Activated CD4-positive, alpha-beta T cell treated with anti-CD3 and anti-CD28 coated beads, Interleukin-2, Interleukin-6, amounts not matched to agents 100 ng/mL and 50 ng/mL, durations not matched to agents 16 hours and 8 hours (primary cell): ENCODE measurements at regions not wholly inside any gene's neighbourhood (a gene's known extent, or its start where the extent isn't known, plus 50 kb on each side); places are given as distances from the start of the nearest gene placed in this dataset.
"Not testable (repeated sequence)": the region's sequence is repeated elsewhere in the genome, so short reads cannot be mapped to it uniquely, and the experiment has no call there.

Source experiments
- DNase-seq: peaks from one replicate; pipeline ENCODE4 v3.0.0-alpha.2; 2020

DNA sequence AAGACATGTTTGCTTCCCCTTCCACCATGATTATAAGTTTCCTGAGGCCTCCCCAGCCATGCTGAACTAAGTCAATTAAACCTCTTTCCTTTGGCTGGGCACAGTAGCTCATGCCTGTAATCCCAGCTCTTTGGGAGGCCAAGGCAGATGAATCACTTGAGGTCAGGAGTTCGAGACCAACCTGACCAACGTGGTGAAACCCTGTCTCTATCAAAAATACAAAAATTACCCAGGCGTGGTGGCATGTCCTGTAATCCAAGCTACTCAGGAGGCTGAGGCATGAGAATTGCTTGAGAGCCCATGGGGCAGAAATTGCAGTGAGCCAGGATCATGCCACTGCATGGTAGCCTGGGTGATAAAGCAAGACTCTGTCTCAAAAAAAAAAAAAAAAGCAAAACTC is 130.2 kb upstream of the CDKN3 start:
- not testable (repeated sequence) for DNase-seq

DNA sequence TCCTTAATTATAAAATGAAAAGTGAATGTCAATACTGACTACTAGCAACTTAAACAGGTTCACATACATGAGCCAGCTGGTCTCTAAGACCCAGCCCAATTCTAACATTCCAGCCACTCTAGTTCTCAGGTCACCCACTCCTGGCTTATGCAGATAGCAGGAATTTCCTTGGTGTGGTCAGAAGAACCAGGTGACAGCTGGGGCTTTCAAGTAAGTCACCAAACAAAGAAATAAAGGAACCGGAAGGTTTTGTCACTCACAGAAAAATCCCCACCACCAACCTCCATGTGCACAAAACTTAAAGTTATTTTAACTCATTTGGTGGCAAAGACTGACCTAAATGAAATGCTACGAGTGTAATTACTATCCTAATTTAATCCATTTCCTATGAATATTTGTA is 129.6 kb upstream of the CDKN3 start:
- no peak for DNase-seq

DNA sequence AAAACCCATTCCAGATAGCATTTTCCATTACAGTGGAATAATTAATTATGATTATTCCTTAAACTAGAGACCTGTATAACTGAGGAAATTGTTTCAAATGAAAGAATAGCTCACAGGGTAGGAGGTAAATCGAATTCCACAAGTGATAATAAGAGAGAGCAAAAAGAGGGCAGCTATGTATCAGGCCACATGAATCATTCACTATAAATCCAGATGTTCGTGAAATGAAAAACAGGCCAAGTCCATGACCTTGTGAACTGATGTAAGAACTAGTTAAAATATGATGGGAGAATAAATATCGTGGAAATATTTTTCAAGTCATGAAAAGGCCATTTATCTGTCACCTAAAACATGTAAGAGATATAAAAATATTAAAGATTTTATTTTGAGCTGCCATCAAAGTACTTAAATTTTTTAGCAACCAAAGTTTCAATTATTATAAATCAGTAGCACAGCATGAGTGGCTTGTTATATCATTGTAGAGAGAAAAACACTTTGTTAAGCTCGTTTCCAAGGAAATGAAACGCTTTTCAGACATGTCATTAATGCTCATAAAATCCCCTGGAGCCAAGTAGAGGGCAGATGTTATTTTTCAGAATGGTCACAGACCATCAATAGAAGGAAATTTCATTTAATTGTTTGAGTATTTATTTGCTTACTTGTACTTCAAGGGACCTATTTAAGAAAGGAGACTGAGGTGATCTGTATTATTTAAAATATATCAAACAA is 120.6 kb upstream of the CDKN3 start:
- DNase-seq: no peak

DNA sequence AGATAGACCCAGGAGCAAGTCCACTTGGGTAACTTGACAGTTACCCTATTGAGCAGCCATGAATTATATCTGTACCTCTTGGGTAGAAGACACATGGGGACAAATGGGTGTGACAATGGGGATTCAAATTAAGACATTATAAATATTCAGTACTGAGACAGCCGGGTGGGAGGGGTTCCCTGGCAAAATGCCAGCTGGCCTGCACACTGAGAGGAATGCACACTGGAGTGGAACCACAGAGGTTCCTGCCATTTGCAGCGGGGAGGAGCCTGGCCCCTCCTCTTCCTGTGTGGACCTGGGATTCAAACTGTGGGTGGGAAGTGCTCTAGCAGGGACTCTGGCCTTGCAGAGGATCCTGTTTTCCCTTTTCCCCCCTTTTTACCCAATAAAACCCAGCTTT is 118.7 kb upstream of the CDKN3 start:
- DNase-seq: no peak

DNA sequence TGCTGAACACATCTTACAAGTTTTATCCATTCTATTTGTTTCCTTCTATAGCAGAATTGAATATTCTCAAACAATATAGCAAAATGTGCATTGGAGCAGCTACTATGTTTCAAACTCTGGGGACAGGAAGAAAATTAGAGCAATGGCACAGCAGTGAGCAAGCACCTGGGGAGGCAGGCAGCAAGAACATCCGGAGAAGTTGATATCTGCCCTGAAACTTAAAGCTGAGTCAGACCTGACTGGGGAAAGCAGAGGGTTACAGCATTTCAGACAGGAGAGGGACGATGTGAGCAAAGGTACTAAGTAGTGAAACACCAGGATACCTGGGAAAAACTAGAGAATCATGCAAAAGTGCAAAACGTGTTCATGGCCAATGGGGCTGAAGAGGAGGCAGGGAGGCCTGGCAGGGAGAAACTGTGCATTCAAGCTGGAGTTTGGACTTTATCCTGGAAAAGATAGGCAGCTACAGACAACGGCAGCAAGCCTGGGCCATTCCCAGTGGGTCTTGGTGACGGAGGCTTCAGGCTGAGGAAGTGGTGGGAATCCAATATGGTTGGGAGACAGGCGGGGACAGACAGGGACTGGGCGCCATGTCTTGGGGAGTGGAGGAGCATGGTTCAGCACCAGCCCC is 118.0 kb upstream of the CDKN3 start:
- DNase-seq: no peak

DNA sequence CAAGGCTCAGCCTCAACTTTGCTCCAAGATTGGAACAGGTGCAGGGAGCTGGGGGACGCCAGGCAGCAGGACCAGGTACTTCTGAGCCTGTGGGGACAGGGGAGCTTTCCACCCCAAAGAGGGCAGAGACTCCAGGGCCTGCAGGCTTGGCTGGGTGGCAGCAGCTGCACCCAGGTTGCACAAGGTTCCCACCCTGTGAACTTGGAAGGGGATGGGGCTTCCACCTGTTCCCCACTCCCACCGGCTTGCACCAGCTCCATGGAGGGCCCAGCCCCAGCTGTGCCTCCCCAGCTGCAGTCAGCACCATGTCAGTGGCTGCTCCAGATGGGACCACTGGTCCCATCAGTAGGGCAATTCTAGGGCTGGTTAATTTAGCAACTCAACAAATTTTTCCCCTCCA is 114.0 kb upstream of the CDKN3 start:
- no peak for DNase-seq

DNA sequence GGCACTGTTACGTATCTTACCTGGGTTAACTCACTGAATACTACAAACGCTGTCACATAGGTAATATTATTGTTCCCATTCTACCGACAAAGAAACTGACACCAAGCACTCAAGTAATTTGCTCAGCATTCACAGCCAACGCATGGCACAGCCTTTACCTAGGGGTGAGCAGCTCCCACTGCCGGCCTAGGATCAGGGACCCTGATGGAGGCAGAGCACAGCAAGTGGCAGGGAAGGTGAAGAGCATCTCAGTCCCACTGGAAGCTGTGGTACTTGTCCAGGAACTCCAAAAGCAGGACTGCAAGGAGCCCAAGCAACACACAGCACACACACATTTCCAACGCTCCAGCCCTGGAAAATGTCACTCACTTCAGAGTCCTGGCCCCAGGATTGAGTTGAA is 111.8 kb upstream of the CDKN3 start:
- no peak for DNase-seq

DNA sequence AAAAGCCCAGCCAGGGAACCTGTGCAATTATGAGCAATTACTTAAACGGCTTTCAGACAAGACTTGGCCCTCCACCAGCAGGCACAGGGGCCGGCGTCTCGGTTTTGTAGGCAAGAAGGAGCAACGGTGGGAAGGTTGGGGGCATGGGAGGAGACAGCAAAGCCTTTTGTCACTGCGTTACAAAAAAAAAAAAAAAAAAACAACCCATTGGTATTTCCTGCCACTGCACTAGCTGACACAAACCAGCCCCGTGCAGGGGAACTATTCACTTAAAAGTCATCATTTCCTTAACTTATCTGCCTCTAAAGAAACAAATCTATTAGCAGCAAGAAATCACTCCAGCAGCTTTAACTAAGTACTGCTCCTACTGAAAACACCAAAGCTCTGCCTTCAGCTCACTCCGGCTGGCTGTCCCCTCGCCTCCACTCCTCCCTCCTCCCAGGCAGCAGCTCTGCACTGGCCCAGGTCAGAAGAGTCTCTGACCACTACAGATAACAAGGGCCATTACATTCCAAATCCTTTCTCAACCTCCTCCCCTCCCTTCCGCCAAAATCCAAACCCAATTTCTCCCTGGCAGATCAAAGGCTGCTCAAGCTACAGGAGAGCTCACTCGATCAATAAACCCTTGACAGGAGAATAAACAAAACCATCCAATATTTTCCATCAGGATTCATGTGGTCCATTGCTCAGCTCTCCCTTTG is 105.2 kb upstream of the CDKN3 start:
- no peak for DNase-seq

DNA sequence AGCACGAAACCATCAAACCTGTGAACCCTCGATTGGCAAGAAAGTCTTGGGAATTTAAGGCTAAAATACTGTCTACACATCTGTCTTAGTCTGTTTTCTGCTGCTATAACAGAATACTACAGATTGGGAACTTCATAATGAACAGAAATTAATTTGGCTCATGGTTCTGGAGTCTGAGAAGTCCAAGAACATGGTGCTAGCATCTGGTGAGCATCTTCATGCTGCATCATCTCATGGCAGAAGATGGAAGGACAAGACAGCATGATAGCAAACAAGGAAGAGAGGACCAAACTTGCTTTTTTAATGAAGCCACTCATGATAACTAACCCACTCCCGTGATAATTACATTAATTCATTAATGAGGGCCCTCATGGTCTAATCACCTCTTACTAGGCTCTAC is 102.0 kb upstream of the CDKN3 start:
- no peak for DNase-seq

DNA sequence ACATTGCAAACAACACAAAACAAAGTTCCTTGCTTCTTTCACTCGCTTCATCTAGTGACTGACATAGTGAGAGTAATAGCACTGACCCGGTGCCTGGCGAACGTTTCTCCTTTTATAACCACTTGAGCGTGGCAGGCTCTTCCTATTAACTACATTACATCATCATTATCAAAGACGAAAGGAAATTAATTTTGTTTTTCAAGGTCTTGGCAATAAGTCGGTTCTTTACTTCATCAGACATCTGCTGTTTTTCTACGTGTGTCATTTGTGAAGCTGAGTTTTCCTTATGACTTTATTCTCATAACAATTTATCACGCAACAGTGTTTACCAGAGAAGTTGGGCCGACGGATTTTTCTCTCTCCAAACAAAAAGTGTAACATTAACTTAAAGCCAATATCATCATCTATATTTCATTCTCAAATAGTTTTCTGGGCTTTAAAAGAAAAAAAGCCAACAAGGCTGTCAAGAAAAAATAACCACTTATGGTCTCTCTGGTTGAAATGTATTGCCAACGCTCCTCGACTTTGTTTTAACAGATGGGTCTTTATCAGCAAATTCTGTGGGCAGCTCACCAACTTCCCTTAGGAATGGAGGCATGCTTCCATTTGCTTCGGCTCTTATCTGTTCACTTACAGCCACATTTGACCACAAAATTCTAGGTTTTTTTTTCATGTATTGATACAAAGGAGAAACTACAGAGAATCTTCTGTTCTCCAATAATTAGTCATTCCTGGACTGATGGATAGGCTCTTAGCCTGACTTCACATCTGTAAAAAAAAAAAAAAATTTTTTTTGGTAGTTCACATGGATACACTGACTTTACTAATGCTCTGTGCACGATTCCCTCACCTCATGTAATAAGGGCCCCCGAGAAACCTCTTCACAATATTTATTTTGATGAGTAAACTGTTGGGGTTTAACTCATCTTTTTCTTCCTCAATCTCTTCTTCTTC is 97.1 kb upstream of the CDKN3 start:
- DNase-seq: no peak

DNA sequence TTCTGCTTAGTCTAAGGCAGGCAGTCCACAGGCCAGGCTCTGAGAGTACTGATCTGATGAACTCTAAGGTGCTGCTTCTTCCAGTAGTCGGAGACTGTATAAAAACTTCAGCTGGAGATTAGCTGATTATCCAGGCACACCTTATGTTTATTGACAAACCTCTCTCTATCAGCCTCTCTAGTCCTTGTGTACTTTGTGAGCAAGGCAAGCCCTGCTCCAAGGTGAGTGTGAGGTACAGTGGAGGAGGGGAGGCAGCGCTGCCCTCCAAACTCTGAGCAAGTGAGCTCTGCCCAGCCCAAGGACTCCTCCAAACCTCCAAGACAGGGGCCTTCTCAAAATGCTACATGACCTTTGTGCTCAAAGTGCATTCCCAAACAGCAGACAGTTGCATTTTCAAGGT is 95.9 kb upstream of the CDKN3 start:
- no peak for DNase-seq

DNA sequence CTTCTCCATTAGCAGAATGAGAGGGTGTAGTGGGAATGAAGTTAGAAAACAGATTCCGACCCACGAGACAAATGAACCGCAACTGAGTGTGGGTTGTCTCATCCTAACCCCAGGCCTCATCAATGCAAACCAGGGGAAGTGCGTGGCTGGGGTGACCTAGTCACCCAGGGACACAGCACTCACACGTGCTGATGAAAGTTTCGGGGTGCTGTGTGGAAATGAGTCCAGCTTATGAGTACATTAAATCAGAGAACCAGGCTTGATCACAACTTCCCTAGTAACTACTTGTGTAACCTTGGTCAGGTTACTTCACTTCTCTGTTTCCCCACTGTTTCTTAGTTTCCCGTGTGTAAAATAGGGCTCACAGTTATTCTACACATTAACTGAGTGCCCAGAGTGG is 95.4 kb upstream of the CDKN3 start:
- no peak for DNase-seq

DNA sequence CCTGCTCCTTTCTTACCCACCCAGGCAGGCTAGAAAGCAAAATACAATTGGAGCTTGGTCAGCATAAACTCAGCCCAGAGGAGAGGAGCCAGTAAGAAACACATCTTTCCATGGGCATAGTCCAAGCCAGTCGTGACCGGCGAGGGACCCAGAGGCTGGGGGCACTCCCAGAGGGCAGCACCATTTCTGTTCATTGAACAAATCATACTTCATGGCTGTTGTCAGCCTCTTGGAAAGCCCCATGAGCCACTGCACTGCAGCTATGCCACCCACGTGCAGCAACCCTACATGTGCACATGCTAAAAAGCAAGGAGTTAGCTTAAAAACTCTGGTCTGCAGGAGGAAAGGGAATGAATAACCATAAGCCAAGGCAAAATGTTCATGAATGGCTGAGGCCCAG is 90.0 kb upstream of the CDKN3 start:
- DNase-seq: no peak

DNA sequence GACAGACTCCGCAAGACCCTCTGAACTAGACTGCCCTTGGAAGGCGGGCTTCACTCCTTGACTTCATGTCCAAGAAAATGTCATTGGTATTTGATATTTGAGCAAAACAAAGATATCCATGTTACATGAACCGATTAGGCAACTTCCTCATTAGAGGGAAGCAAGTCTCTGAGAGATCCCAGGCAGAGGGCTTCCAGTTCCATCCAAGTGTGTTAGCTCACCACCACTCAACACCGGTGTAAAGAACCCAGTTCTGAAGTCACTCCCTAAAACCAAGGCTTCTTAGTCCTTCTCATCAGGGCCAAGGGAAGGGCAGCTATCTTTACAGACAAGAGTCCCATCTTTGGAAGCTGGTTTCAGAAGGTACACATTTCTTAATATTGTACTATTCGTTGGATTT is 87.2 kb upstream of the CDKN3 start:
- DNase-seq: no peak

DNA sequence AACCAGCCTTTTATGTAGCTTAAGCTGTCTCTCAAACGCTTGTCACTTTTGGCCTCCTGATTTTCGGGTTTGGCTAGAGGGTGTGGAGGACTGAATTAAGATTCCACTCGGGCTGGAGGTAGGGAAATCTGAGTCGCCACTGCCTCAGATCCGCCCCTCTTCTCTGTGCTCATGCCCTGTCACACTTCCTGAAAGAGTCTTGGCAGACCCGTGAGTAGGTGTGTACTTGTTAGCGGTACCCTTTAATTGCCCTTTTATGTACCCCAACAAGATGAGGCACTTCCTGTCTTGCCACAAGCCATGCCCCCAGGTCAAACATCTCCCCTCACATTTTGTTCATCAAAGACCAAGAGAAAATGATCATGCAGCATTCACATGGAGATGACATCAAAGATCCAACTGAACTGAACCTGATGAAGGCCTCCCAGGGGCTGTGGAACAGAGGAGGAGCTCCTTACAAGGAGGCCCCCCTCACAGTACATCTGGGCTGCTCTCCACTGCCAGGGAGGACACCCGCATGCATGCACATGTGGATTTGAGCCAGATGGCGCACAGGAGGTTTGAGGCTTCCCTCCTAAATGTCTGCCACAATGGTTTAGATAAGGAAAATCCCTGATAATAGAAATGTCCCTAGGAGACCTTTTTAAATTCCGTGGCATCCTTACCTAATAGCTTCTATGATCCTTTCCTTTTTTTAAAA is 86.5 kb upstream of the CDKN3 start:
- no peak for DNase-seq

DNA sequence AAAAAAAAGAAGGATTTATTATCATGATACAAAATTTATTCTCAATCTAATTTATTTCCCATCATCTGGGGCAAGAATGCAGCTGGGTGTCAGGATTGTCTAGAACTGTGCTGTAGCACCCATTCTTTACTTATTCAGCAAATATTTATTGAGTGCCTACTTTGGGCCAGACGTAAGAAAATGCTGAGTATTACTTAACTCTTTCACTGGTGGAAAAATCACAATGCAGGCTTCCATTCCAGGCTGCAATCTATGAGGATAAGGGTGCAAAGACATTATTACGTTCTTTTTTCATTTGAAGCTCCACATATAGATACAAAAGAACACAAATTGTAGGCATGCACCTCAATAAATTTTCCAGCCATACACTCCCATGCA is 86.0 kb upstream of the CDKN3 start:
- DNase-seq: no peak

DNA sequence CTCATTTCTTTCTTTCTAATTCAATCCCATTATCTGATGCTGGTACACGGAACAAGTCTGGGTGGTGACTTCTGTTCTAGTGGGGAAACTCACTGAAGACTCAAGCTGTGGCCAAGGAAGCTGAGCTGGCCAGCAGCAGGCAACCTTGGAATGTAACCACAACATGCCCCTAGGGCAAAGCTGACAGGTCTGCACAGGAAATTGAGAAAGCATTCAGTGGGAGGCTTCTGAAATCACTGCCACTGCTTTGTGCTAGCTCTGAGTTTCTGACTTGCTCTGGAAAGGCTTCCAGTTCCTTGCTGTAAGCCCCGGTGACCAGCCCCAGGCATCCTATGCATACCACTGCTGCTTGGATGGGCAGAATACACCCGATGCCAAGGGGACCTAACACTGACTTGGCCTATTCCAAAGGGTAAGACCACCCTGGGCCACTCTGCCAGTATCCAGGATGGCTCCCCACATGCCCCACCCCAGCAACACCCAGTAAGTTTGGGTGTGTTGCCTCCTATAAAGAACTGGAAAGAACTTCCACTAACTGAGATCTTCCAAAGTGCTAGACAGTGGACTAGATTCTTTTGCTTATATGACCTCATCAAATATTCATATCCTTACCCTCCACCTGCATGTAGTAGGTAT is 84.5 kb upstream of the CDKN3 start:
- no peak for DNase-seq

DNA sequence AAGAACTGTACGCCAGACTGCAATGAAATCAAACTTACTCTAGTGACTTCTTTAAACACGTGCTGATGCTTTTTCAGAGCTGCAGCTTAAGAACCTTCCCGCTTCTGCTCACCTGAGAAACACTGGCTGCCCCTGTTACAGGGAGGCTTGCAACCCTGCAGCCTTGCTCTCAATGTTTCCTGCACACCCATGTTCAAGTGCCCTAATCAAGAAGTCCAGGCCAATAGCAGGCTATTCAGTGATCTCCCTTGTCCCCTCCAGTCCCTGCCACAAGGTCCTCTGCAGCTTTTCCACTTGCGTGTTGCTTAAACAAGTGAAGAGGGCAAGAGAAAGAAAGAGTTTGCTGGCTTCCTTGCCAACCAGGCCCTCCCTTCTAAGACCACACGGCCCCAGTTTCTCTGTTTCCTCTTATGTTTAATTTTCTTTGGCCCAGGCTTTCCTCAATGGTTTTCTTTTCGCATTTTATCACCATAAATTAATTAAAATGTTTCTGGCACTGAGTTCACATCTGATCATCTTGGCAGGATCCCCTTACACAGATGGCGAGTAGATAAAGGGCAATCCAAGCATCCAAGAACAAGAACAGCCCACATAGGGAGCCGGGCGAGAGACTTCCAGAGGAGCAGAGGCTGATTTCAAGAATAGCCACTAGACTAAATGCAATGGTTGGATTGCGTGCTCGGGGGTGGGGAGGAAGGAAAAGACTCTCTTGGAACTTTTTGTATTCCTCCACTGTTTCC is 82.3 kb upstream of the CDKN3 start:
- no peak for DNase-seq

DNA sequence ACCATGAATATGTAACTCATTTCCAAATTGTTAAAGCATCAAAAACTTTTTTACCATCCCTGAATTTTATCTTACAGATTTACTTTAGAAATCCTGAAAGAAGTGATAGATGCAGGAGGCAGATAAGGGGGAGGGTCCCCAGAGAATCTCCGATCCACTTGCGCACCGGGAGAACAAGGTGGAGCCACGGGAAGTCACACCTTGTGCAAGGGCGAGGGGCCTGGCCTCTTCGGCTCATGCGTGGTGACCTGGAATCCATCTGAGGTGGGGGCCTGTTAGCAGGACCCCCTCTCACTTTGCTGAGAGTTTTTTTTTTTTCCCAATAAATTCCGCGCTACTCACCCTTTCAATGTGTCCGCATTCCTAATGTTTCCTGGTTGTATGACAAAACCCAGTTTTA is 80.2 kb upstream of the CDKN3 start:
- no peak for DNase-seq

DNA sequence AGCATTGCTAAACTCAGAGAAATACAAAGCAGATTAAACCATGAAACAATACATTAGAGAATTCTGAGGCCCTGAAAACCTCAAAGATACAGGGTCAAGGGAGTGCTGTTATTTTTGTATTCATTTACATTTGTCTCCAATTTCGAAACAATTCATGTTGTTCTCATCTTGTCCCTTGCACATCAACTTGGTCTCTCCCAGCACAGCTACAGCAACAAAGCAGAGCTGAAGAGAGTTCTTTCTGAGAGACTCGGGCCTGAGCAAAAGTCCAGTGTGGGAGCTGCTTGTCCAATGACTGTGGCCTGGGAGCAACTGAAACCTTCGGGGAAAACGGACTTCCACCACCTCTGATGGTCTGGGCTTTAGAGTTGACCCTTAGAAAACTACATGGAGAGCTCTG is 79.4 kb upstream of the CDKN3 start:
- no peak for DNase-seq

DNA sequence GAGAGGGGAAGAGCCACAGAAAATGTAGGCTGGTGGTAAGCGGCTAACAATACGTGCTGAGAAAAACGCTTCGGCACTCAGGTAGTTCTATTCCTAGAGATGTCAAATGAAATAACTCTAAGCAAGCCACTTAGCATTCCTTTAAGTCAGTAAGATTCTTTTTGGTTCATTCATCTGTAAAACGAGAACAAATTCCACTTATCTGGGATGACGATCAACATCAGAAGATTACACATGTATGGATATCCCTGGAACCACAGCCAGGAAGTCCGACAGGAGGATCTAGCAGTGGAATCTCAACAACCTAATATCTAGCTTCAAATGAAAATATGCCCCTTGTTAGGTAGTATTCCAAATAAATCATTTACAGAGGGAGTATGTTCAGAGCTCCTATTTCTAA is 74.6 kb upstream of the CDKN3 start:
- no peak for DNase-seq
